Uterus (tissue), 2 donors: ENCODE measurements at regions not wholly inside any gene's neighbourhood (a gene's known extent, or its start where the extent isn't known, plus 50 kb on each side); places are given as distances from the start of the nearest gene placed in this dataset.

Source experiments
- CTCF ChIP-seq, 4 experiments: fragments of 200-600 bp in 2 of 4; fragments of 450-650 bp in 2 of 4; sonication (generic) in 2 of 4; IDR thresholded peaks; one replicate each; pipeline ENCODE4 v1.5.1; 2016 to 2019; ENCODE audit warnings: antibody characterized with exemption in 4 of 4, mild to moderate bottlenecking in 2 of 4, moderate library complexity in 1 of 4
- POLR2A ChIP-seq, 2 donors: fragments of 450-650 bp; IDR thresholded peaks; one replicate each; pipeline ENCODE4 v1.6.1; 2016; ENCODE audit warnings: antibody characterized with exemption in 2 of 2, mild to moderate bottlenecking in 1 of 2, moderate library complexity in 1 of 2

GRCh38 chr6:84576029-84576428 lies 188.4 kb downstream of the TBX18 start:
- no peak for TF ChIP-seq CTCF (IDR thresholded peaks at IDR 0.05)
- TF ChIP-seq POLR2A (IDR thresholded peaks at IDR 0.05), result no peak
